BJ (cell line): ENCODE measurements at regions not wholly inside any gene's neighbourhood (a gene's known extent, or its start where the extent isn't known, plus 50 kb on each side); places are given as distances from the start of the nearest gene placed in this dataset.

Experiments
- CTCF ChIA-PET: fragments of 350-600 bp; formaldehyde crosslinking; extraction: SDS; loops from one replicate; lab custom pipeline; 2021; ENCODE audit warnings: antibody characterized with exemption, inconsistent platforms; lab: Yijun Ruan, JAX
- POLR2A ChIA-PET: fragments of 300-600 bp; sonication (Branson Sonifier 250); formaldehyde crosslinking; extraction: SDS; loops from one replicate; lab custom pipeline; 2021; ENCODE audit warnings: antibody characterized with exemption; lab: Charles Lee
- DNase-seq: peaks from one replicate; pipeline ENCODE4 v3.0.0-alpha.2; 2011; ENCODE audit warnings: low read depth
- H3K27me3 ChIP-seq: 2 replicates; pipeline ENCODE4 v1.6.0; 2011; ENCODE audit warnings: low read length; ENCODE audit not compliant: control insufficient read depth, insufficient read depth
- H3K36me3 ChIP-seq: 2 replicates; pipeline ENCODE4 v1.5.1; 2011; ENCODE audit warnings: low read length; ENCODE audit not compliant: control insufficient read depth, insufficient read depth
- H3K4me3 ChIP-seq: 2 replicates; pipeline ENCODE4 v1.5.1; 2011; ENCODE audit warnings: low read depth, mild to moderate bottlenecking, control low read depth, low read length
- TF ChIP-seq, protein P1 (sequence below): IDR thresholded peaks from 2 replicates; pipeline ENCODE4 v1.5.1; 2011; ENCODE audit warnings: low read depth, mild to moderate bottlenecking, control low read depth, inconsistent platforms, low read length, moderate library complexity; ENCODE audit not compliant: insufficient read depth

DNA sequence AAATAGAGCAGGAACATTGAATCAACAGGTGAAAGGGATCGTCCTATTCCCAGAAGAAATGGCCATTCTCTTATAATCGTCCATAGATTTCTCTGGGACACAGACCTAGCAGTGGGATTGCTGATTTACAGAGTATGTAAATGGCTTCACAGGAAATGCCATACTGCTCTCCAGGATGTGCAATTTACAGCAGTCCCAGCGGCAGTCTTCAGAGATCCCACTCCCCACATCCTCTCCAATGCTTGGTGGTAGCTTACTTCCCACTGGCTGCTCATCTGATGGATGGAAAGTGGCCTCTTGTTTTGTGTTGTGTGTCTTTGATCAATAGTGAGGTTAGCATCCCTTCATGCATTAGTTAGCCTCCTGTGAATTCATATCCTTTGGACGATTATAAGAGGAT, 58.1 kb upstream of the PRMT8 start:
- TF ChIP-seq, protein P1, sequence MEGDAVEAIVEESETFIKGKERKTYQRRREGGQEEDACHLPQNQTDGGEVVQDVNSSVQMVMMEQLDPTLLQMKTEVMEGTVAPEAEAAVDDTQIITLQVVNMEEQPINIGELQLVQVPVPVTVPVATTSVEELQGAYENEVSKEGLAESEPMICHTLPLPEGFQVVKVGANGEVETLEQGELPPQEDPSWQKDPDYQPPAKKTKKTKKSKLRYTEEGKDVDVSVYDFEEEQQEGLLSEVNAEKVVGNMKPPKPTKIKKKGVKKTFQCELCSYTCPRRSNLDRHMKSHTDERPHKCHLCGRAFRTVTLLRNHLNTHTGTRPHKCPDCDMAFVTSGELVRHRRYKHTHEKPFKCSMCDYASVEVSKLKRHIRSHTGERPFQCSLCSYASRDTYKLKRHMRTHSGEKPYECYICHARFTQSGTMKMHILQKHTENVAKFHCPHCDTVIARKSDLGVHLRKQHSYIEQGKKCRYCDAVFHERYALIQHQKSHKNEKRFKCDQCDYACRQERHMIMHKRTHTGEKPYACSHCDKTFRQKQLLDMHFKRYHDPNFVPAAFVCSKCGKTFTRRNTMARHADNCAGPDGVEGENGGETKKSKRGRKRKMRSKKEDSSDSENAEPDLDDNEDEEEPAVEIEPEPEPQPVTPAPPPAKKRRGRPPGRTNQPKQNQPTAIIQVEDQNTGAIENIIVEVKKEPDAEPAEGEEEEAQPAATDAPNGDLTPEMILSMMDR, result no peak
- Histone ChIP-seq H3K36me3 (no peaks in the 10 kb centered on the region), H3K27me3 (peaks cover 1% of the 10 kb centered on the region; the same call in 1 of the 2 replicates), H3K4me3 (no peak overlapping the region)
- DNase-seq, result no peak
- ChIA-PET CTCF (no interaction called here), POLR2A (no interaction called here)

- POLR2A ChIA-PET, result no interaction called here
- CTCF ChIA-PET, result interaction anchor here (1.0 kb wide), 1 partner anchor 137 kb away, joined by 4 read pairs; no protein-coding TSS in a partner anchor
These were observed 54.4 kb upstream of the PRMT8 start for GRCh38 chr12:3436461-3437065.

DNA sequence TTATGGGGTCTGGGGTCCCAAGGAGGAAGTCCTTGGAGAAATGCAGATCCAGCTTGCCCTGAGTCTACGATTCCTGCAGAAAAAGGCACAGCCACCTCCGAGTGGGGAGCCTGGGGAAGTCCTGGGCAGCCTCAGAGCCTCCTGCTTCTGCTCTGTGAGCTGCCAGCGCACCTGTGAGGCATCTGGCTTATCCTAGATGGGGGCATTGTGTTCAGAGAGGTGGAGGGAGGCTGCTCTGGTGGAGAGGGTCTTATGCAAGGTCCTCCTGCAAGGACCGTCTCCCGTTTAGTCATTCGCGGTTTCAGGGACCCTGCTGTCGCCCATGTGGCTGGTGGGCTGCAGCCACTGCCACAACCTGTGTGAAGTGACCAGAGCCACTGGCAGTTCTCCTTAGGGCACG, 53.0 kb upstream of the PRMT8 start:
- CTCF ChIA-PET, result no interaction called here
- Histone ChIP-seq H3K4me3 (no peak overlapping the region), H3K36me3 (no peaks in the 10 kb centered on the region), H3K27me3 (peaks cover 1% of the 10 kb centered on the region; the same call in 1 of the 2 replicates)
- TF ChIP-seq, protein P1, result no peak
- POLR2A ChIA-PET, result no interaction called here
- no peak for DNase-seq

More at GRCh38 chr12:3436461-3437065, 54.4 kb upstream of the PRMT8 start:
- DNase-seq, result no peak
- Histone ChIP-seq H3K36me3 (no peaks in the 10 kb centered on the region), H3K4me3 (no peak overlapping the region), H3K27me3 (peaks cover 1% of the 10 kb centered on the region; the same call in 1 of the 2 replicates)
- TF ChIP-seq, protein P1, result no peak

GRCh38 chr12:3438401-3438800, 52.6 kb upstream of the PRMT8 start:
- POLR2A ChIA-PET, result no interaction called here
- DNase-seq, result no peak
- no peak overlapping the region for H3K4me3 ChIP-seq
- no peaks in the 10 kb centered on the region for H3K36me3 ChIP-seq
- H3K27me3 ChIP-seq, result peaks cover 1% of the 10 kb centered on the region; the same call in 1 of the 2 replicates
- TF ChIP-seq, protein P1, result no peak
- CTCF ChIA-PET, result no interaction called here
